ENCODE measurements at regions not wholly inside any gene's neighbourhood (a gene's known extent, or its start where the extent isn't known, plus 50 kb on each side); places are given as distances from the start of the nearest gene placed in this dataset.

DNA sequence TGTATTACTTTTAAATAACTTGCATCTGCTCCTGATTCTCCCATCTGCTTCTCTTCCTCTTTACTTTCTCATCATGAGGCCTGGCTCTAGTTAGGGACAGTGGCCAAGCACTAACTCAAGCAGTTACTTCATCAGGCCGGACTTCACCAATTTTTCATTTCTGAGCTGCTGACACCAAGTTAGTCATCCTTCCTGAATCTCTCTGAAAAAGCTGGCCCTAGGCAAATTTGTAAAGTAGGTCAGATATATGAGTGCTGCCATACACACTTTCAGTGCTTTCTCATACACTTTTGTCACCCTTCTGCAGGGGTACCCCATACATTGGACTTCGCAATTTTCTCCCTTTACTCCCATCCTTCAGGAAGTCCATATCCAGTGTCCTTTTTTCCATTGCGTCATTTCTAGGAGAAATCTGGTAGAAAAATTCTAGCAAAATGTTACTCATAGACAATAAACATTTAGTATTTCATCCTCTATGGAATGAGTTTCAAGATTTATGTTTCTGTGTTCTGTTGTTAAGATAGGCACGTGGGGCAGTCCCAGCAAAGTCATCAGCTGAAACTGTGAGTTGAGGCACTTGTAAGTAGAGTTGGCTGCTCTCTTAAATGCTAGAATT lies 276.8 kb upstream of the TMPO start:
- TF ChIP-seq, protein P1, sequence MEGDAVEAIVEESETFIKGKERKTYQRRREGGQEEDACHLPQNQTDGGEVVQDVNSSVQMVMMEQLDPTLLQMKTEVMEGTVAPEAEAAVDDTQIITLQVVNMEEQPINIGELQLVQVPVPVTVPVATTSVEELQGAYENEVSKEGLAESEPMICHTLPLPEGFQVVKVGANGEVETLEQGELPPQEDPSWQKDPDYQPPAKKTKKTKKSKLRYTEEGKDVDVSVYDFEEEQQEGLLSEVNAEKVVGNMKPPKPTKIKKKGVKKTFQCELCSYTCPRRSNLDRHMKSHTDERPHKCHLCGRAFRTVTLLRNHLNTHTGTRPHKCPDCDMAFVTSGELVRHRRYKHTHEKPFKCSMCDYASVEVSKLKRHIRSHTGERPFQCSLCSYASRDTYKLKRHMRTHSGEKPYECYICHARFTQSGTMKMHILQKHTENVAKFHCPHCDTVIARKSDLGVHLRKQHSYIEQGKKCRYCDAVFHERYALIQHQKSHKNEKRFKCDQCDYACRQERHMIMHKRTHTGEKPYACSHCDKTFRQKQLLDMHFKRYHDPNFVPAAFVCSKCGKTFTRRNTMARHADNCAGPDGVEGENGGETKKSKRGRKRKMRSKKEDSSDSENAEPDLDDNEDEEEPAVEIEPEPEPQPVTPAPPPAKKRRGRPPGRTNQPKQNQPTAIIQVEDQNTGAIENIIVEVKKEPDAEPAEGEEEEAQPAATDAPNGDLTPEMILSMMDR (IDR thresholded peaks at IDR 0.05): no peak
- no peak for TF ChIP-seq EZH2 (IDR thresholded peaks at IDR 0.05; ENCODE audit: borderline replicate concordance, insufficient read depth, low read depth, low read length, poor library complexity, severe bottlenecking)
